Neural cell (in vitro differentiated cells): ENCODE measurements at regions not wholly inside any gene's neighbourhood (a gene's known extent, or its start where the extent isn't known, plus 50 kb on each side); places are given as distances from the start of the nearest gene placed in this dataset.

Experiments
- H2AFZ ChIP-seq: fragments of 200-600, 300-800 bp; sonication (generic), shearing (Covaris generic); 2 replicates; pipeline ENCODE4 v1.6.0; 2014; ENCODE audit warnings: low read depth, mild to moderate bottlenecking, antibody characterized with exemption, low read length, moderate library complexity
- H3F3A ChIP-seq: fragments of 200-600 bp; shearing (Covaris generic); 2 replicates; pipeline ENCODE4 v1.6.1; 2016; ENCODE audit warnings: mild to moderate bottlenecking, moderate library complexity, mixed read lengths, antibody characterized with exemption, low read length; ENCODE audit not compliant: insufficient read depth, poor library complexity, severe bottlenecking
- H3K27ac ChIP-seq: fragments of 200-600, 300-800 bp; sonication (generic), shearing (Covaris generic); 2 replicates; pipeline ENCODE4 v1.5.1; 2014; ENCODE audit warnings: mild to moderate bottlenecking, low read length, moderate library complexity
- H3K27me3 ChIP-seq: fragments of 300-800, 200-600 bp; sonication (generic), shearing (Covaris generic); 2 replicates; pipeline ENCODE4 v1.6.0; 2014; ENCODE audit warnings: mild to moderate bottlenecking, low read depth, low read length, moderate library complexity; ENCODE audit not compliant: insufficient read depth
- H3K36me3 ChIP-seq: fragments of 300-800, 200-600 bp; sonication (generic), shearing (Covaris generic); 2 replicates; pipeline ENCODE4 v1.5.1; 2014; ENCODE audit warnings: mild to moderate bottlenecking, antibody characterized with exemption, low read length, moderate library complexity; ENCODE audit not compliant: insufficient read depth
- H3K4me2 ChIP-seq: fragments of 300-800, 200-600 bp; sonication (generic), shearing (Covaris generic); 2 replicates; pipeline ENCODE4 v1.6.0; 2014; ENCODE audit warnings: mild to moderate bottlenecking, low read length
- H3K4me3 ChIP-seq: fragments of 300-800, 200-600 bp; sonication (generic), shearing (Covaris generic); 2 replicates; pipeline ENCODE4 v1.5.1; 2014; ENCODE audit warnings: mild to moderate bottlenecking, low read length, moderate library complexity
- H3K79me2 ChIP-seq: fragments of 200-600 bp; shearing (Covaris generic); replicated peaks from 2 replicates; pipeline ENCODE4 v1.6.0; 2014; ENCODE audit warnings: mild to moderate bottlenecking, low read length, moderate library complexity; ENCODE audit not compliant: insufficient read depth
- H3K9ac ChIP-seq: fragments of 300-800, 200-600 bp; sonication (generic), shearing (Covaris generic); 2 replicates; pipeline ENCODE4 v1.6.1; 2016; ENCODE audit warnings: mild to moderate bottlenecking, low read length, mixed read lengths
- H3K9me2 ChIP-seq: fragments of 200-600 bp; shearing (Covaris generic); 2 replicates; pipeline ENCODE4 v1.6.1; 2016; ENCODE audit warnings: mild to moderate bottlenecking, low read length, mixed read lengths; ENCODE audit not compliant: insufficient read depth
- H3K9me3 ChIP-seq: fragments of 200-600, 300-800 bp; sonication (generic), shearing (Covaris generic); 2 replicates; pipeline ENCODE4 v1.6.1; 2016; ENCODE audit warnings: mild to moderate bottlenecking, mixed run types, low read length, moderate library complexity, mixed read lengths
- H4K20me1 ChIP-seq: fragments of 200-600 bp; shearing (Covaris generic); 2 replicates; pipeline ENCODE4 v1.6.1; 2016; ENCODE audit warnings: mild to moderate bottlenecking, mixed run types; ENCODE audit not compliant: insufficient read depth
- EP300 ChIP-seq: fragments of 450-650 bp; conservative IDR thresholded peaks from 2 replicates; pipeline ENCODE4 v1.6.1; 2014; ENCODE audit warnings: antibody characterized with exemption, mild to moderate bottlenecking, moderate library complexity; ENCODE audit not compliant: poor library complexity, severe bottlenecking
- EZH2 ChIP-seq: fragments of 200-600, 300-800 bp; shearing (Covaris generic), sonication (generic); IDR thresholded peaks from 2 replicates; pipeline ENCODE4 v1.6.1; 2014; ENCODE audit warnings: antibody characterized with exemption, low read length, borderline replicate concordance, mild to moderate bottlenecking; ENCODE audit not compliant: insufficient read depth, poor library complexity, severe bottlenecking
- MXI1 ChIP-seq: fragments of 450-650 bp; conservative IDR thresholded peaks from 2 replicates; pipeline ENCODE4 v1.6.1; 2014; ENCODE audit warnings: antibody characterized with exemption, mild to moderate bottlenecking; ENCODE audit not compliant: poor library complexity, severe bottlenecking
- POLR2AphosphoS5 ChIP-seq: IDR thresholded peaks from 2 replicates; pipeline ENCODE4 v1.6.1; 2012
- RAD21 ChIP-seq: fragments of 450-650 bp; conservative IDR thresholded peaks from 2 replicates; pipeline ENCODE4 v1.6.1; 2014; ENCODE audit warnings: antibody characterized with exemption, mild to moderate bottlenecking, moderate library complexity
- SMC3 ChIP-seq: fragments of 450-650 bp; conservative IDR thresholded peaks from 2 replicates; pipeline ENCODE4 v1.6.1; 2014; ENCODE audit warnings: antibody characterized with exemption, mild to moderate bottlenecking, moderate library complexity; ENCODE audit not compliant: poor library complexity
- TAF1 ChIP-seq: IDR thresholded peaks from 2 replicates; pipeline ENCODE4 v1.6.1; 2012; ENCODE audit warnings: low read depth
- TF ChIP-seq, protein P1 (sequence below): IDR thresholded peaks from 2 replicates; pipeline ENCODE4 v1.6.1; 2012; ENCODE audit warnings: borderline replicate concordance
- TF ChIP-seq, protein P2 (sequence below): fragments of 450-650 bp; IDR thresholded peaks from 2 replicates; pipeline ENCODE4 v1.5.1; 2014; ENCODE audit warnings: antibody characterized with exemption, mild to moderate bottlenecking, moderate library complexity; ENCODE audit not compliant: poor library complexity, severe bottlenecking

DNA sequence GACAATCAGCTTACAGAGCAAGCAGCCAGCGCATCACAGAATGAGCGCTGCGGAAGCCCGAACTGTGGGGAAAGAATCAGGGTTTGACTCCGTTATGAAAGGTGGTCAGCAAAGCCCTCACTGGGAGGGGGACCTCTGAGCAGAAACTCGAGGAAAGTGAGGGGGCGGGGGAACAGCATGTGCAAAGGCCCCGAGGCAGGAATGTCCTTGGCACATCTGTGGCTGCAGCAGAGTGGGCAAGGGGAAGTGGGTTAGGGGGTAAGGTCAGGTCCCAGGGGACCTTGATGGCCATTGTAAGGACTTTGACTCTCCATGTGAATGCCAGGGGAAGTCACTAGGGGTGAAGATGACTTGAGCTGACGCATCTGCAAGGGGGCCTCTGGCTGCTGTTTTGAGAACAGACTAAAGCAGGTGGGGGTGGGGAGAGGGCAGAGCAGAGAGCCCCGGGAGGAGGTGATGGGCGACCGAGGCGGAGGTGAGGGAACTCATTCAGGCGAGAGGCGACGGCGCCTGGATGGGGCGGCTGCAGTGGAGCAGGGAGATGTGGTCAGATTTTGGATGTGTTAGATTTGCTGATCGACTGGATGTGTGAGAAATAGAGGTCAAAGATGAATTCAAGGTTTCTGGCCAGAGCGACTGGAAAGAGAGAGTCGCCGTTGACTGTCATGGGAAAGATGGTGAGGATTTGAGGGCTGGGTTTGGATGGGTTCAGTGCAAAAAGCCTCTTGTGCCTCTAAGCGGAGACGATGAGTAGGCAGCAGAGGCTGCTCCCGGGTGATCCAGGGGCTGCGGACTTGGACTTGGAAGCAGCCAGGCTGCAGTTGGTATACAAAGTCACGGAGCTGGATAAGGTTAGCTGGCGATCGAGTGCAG, 108.0 kb upstream of the ZBTB40 start:
- no peaks in the 10 kb centered on the region for H3K79me2 ChIP-seq
- TF ChIP-seq TAF1 (no peak), POLR2AphosphoS5 (no peak), SMC3 (no peak), EZH2 (no peak), RAD21 (no peak), MXI1 (no peak), EP300 (no peak)
- TF ChIP-seq, protein P1, sequence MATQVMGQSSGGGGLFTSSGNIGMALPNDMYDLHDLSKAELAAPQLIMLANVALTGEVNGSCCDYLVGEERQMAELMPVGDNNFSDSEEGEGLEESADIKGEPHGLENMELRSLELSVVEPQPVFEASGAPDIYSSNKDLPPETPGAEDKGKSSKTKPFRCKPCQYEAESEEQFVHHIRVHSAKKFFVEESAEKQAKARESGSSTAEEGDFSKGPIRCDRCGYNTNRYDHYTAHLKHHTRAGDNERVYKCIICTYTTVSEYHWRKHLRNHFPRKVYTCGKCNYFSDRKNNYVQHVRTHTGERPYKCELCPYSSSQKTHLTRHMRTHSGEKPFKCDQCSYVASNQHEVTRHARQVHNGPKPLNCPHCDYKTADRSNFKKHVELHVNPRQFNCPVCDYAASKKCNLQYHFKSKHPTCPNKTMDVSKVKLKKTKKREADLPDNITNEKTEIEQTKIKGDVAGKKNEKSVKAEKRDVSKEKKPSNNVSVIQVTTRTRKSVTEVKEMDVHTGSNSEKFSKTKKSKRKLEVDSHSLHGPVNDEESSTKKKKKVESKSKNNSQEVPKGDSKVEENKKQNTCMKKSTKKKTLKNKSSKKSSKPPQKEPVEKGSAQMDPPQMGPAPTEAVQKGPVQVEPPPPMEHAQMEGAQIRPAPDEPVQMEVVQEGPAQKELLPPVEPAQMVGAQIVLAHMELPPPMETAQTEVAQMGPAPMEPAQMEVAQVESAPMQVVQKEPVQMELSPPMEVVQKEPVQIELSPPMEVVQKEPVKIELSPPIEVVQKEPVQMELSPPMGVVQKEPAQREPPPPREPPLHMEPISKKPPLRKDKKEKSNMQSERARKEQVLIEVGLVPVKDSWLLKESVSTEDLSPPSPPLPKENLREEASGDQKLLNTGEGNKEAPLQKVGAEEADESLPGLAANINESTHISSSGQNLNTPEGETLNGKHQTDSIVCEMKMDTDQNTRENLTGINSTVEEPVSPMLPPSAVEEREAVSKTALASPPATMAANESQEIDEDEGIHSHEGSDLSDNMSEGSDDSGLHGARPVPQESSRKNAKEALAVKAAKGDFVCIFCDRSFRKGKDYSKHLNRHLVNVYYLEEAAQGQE: no peak
- TF ChIP-seq, protein P2, sequence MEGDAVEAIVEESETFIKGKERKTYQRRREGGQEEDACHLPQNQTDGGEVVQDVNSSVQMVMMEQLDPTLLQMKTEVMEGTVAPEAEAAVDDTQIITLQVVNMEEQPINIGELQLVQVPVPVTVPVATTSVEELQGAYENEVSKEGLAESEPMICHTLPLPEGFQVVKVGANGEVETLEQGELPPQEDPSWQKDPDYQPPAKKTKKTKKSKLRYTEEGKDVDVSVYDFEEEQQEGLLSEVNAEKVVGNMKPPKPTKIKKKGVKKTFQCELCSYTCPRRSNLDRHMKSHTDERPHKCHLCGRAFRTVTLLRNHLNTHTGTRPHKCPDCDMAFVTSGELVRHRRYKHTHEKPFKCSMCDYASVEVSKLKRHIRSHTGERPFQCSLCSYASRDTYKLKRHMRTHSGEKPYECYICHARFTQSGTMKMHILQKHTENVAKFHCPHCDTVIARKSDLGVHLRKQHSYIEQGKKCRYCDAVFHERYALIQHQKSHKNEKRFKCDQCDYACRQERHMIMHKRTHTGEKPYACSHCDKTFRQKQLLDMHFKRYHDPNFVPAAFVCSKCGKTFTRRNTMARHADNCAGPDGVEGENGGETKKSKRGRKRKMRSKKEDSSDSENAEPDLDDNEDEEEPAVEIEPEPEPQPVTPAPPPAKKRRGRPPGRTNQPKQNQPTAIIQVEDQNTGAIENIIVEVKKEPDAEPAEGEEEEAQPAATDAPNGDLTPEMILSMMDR: no peak
- H3K27ac ChIP-seq: peak overlapping the region; percentile 99
- H3K4me3 ChIP-seq: no peak overlapping the region
- no peak overlapping the region for H3K4me2 ChIP-seq
- H3K9me3 ChIP-seq: no peaks in the 10 kb centered on the region
- H3K9ac ChIP-seq: peak overlapping the region; percentile 84
- no peaks in the 10 kb centered on the region for H3K27me3 ChIP-seq
- no peak overlapping the region for H2AFZ ChIP-seq
- no peaks in the 10 kb centered on the region for H3K9me2 ChIP-seq
- H3K36me3 ChIP-seq: no peaks in the 10 kb centered on the region
- H4K20me1 ChIP-seq: no peaks in the 10 kb centered on the region
- no peaks in the 10 kb centered on the region for H3F3A ChIP-seq

DNA sequence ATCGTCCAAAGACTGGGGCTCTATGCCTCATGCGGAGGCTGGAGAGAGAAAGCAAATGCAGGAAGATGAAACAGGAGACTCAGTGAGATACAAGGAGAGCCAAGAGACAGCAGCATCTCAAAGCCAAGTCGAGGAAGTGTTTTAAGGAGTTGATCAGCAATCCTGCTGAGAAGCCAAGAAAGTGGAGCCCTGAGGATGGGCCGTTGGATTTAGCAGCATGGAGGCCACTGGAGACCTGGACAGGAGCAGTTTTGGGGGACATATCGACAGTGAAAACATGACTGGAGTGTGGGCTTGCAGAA, 107.4 kb upstream of the ZBTB40 start:
- Histone ChIP-seq H3K9me2 (no peaks in the 10 kb centered on the region), H3K4me3 (no peak overlapping the region), H3K79me2 (no peaks in the 10 kb centered on the region), H2AFZ (no peak overlapping the region), H3K27ac (no peak overlapping the region), H3K27me3 (no peaks in the 10 kb centered on the region), H3F3A (no peaks in the 10 kb centered on the region), H3K4me2 (no peak overlapping the region), H3K9me3 (no peaks in the 10 kb centered on the region), H4K20me1 (no peaks in the 10 kb centered on the region), H3K9ac (no peak overlapping the region), H3K36me3 (no peaks in the 10 kb centered on the region)
- TF ChIP-seq EZH2: no peak
- TF ChIP-seq POLR2AphosphoS5: no peak
- TF ChIP-seq MXI1: no peak
- TF ChIP-seq EP300: no peak
- TF ChIP-seq, protein P1: no peak
- no peak for TF ChIP-seq SMC3
- TF ChIP-seq, protein P2: no peak
- no peak for TF ChIP-seq RAD21
- TF ChIP-seq TAF1: no peak
